HEK293T (cell line): ENCODE measurements at regions not wholly inside any gene's neighbourhood (a gene's known extent, or its start where the extent isn't known, plus 50 kb on each side); places are given as distances from the start of the nearest gene placed in this dataset.
"Not testable (repeated sequence)": the region's sequence is repeated elsewhere in the genome, so short reads cannot be mapped to it uniquely, and the experiment has no call there.

Experiments used
- CTCF ChIA-PET: fragments of 350-600 bp; formaldehyde crosslinking; extraction: SDS; loops from one replicate; lab custom pipeline; 2021; ENCODE audit warnings: antibody characterized with exemption, inconsistent platforms; lab: Yijun Ruan, JAX
- POLR2A ChIA-PET: fragments of 350-600 bp; formaldehyde crosslinking; extraction: SDS; loops from one replicate; lab custom pipeline; 2020; ENCODE audit warnings: antibody characterized with exemption, inconsistent platforms; lab: Yijun Ruan, JAX
- DNase-seq: peaks from one replicate; pipeline ENCODE4 v3.0.0; 2012; ENCODE audit warnings: mixed read lengths; ENCODE audit errors: extremely low spot score
- ARNT ChIP-seq: fragments of 450-650 bp; IDR thresholded peaks from 2 replicates; pipeline ENCODE4 v1.6.1; 2017; ENCODE audit warnings: mild to moderate bottlenecking
- BHLHE40 ChIP-seq: fragments of 450-650 bp; IDR thresholded peaks from 2 replicates; pipeline ENCODE4 v1.6.1; 2016; ENCODE audit warnings: mild to moderate bottlenecking, moderate library complexity, borderline replicate concordance
- CTBP1 ChIP-seq: fragments of 450-650 bp; IDR thresholded peaks from 2 replicates; pipeline ENCODE4 v1.6.1; 2016; ENCODE audit warnings: borderline replicate concordance
- ELF4 ChIP-seq: fragments of 450-650 bp; IDR thresholded peaks from 2 replicates; pipeline ENCODE4 v1.6.1; 2017; ENCODE audit warnings: antibody characterized with exemption
- FOXA1 ChIP-seq: fragments of 450-650 bp; IDR thresholded peaks from 2 replicates; pipeline ENCODE4 v1.6.1; 2016; ENCODE audit warnings: mild to moderate bottlenecking
- FOXK2 ChIP-seq: fragments of 450-650 bp; IDR thresholded peaks from 2 replicates; pipeline ENCODE4 v1.6.1; 2016; ENCODE audit warnings: mild to moderate bottlenecking
- FOXM1 ChIP-seq: fragments of 450-650 bp; IDR thresholded peaks from 2 replicates; pipeline ENCODE4 v1.6.1; 2017; ENCODE audit warnings: mild to moderate bottlenecking, borderline replicate concordance
- HDGF ChIP-seq: fragments of 450-650 bp; IDR thresholded peaks from 2 replicates; pipeline ENCODE4 v1.6.1; 2017; ENCODE audit warnings: antibody characterized with exemption, borderline replicate concordance
- L3MBTL2 ChIP-seq: fragments of 450-650 bp; conservative IDR thresholded peaks from 2 replicates; pipeline ENCODE4 v1.6.1; 2016; ENCODE audit warnings: mild to moderate bottlenecking
- LEF1 ChIP-seq: fragments of 450-650 bp; IDR thresholded peaks from 2 replicates; pipeline ENCODE4 v1.6.1; 2017; ENCODE audit warnings: mild to moderate bottlenecking, borderline replicate concordance
- NFRKB ChIP-seq: fragments of 450-650 bp; IDR thresholded peaks from 2 replicates; pipeline ENCODE4 v1.6.1; 2016; ENCODE audit warnings: mild to moderate bottlenecking, moderate library complexity
- SP1 ChIP-seq: fragments of 450-650 bp; IDR thresholded peaks from 2 replicates; pipeline ENCODE4 v1.6.1; 2017
- SUZ12 ChIP-seq: fragments of 450-650 bp; IDR thresholded peaks from 2 replicates; pipeline ENCODE4 v1.6.1; 2016; ENCODE audit warnings: mild to moderate bottlenecking
- TARDBP ChIP-seq: fragments of 450-650 bp; IDR thresholded peaks from 2 replicates; pipeline ENCODE4 v1.6.1; 2016
- ZNF384 ChIP-seq: fragments of 450-650 bp; IDR thresholded peaks from 2 replicates; pipeline ENCODE4 v1.6.1; 2016
- TF ChIP-seq, protein P1 (sequence below): fragments of 450-650 bp; IDR thresholded peaks from 2 replicates; pipeline ENCODE4 v1.6.1; 2016

DNA sequence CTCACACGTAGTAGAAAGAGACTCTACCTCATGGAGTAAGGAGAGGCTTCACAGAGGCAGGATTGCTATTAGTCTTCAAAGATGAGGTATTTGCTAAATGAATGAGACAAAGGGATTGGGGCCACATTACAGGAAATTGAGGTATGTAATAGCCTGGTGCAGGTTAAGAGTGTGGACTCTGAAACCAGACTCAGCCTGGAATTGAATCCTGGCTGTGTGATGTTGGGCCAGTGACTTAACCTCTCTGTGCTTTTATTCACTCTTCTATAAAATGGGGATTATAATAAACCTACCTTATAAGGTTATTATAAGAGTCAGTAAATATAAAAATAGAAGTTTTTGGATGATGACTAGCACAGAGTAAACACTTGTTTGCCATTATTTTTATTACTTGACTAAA lies 64.7 kb upstream of the ATRNL1 start:
- CTCF ChIA-PET, result no interaction called here
- POLR2A ChIA-PET, result no interaction called here
- TF ChIP-seq NFRKB (no peak), BHLHE40 (no peak)
- no peak for DNase-seq

DNA sequence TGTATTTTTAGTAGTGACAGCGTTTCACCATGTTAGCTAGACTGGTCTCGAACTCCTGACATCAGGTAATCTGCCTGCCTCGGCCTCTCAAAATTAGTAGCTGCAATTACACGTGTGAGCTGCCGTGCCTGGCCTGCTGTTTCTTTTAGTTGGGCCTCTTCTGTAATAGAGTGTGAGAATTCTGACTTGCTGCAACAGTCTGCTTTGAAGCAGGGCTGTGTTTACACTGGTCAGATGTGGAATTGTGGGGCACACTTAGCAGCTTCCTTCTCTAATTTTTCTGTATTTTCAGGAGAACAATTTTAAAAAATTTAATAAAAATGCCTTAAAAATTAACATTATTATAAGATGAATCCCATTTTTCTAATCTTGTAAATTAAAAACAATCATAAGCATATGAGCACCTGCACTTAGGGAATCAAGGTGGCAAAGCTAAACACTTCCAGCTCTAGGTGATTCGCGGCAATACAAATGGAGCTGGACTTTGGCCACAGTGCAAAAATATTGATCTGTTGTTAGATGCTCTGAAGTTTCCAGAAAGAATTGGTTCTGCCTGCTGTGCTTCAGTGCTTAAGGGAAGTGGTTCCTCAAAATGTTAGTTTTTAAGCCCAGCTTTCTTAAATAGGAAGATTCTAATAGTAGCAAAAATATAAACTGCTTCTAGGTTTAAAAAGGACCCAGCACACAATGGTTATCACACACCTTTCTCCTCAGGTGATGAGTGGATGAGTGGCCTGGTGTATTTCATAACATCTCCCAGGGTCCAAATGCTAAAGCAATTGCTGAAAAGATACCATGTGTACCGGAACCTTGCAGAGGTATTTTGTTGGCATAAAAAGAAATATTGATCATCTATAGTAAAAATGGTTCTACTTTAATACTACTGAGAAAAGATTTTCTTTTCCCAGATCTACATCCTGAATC lies 63.5 kb upstream of the ATRNL1 start:
- POLR2A ChIA-PET, result no interaction called here
- DNase-seq, result no peak

DNA sequence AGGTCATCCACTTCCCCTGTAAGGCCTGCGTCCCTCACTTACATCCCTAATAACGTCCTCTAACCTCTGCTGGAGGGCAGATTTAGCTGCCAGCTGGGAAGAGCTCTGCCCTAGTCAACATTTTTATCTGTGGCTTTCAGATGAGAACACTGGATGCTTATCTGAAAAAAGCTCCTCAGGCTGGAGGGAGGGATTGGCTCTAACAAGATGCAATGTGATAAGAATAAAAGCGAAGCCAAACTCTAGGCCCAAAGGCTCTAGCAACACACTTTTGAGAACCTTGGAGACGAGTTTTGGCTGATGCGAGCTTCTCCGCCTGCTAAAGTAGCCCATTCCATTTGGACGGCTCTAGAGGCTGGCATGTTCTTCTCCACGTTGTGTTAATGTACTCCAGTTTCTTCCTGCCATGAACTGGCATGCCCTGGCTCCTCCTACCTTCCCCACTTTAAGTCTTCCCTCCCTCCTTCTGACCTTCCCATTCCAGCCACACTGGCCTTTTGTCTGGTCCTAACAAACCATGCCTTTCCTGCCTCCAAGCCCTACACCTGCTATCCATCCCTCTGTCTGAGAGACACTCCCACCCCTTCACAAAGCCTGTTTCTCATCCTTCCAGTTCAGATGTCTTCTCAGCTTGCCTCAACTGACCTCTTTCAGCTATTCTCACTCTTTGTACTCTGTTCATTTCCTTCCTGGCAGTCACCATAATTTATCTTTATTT lies 62.5 kb upstream of the ATRNL1 start:
- ChIA-PET CTCF (no interaction called here), POLR2A (no interaction called here)
- no peak for DNase-seq
- no peak for TF ChIP-seq TARDBP
- TF ChIP-seq ELF4, result no peak
- no peak for TF ChIP-seq SUZ12
- TF ChIP-seq SP1, result no peak
- no peak for TF ChIP-seq LEF1
- TF ChIP-seq FOXK2, result no peak
- no peak for TF ChIP-seq L3MBTL2
- TF ChIP-seq HDGF, result no peak
- no peak for TF ChIP-seq ARNT
- TF ChIP-seq CTBP1, result no peak
- TF ChIP-seq FOXA1, result no peak
- no peak for TF ChIP-seq FOXM1
- TF ChIP-seq, protein P1, sequence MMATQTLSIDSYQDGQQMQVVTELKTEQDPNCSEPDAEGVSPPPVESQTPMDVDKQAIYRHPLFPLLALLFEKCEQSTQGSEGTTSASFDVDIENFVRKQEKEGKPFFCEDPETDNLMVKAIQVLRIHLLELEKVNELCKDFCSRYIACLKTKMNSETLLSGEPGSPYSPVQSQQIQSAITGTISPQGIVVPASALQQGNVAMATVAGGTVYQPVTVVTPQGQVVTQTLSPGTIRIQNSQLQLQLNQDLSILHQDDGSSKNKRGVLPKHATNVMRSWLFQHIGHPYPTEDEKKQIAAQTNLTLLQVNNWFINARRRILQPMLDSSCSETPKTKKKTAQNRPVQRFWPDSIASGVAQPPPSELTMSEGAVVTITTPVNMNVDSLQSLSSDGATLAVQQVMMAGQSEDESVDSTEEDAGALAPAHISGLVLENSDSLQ, result no peak
- TF ChIP-seq ZNF384, result no peak
- TF ChIP-seq NFRKB, result no peak
- TF ChIP-seq BHLHE40, result no peak

More for the DNA sequence above, 63.5 kb upstream of the ATRNL1 start:
- CTCF ChIA-PET, result interaction anchor here (0.7 kb wide), 1 partner anchor 150 kb away, joined by 3 read pairs; no protein-coding TSS in a partner anchor
- no peak for TF ChIP-seq FOXK2
- TF ChIP-seq TARDBP, result no peak
- TF ChIP-seq FOXA1, result no peak
- no peak for TF ChIP-seq FOXM1
- no peak for TF ChIP-seq L3MBTL2
- no peak for TF ChIP-seq SUZ12
- TF ChIP-seq, protein P1, result no peak
- no peak for TF ChIP-seq SP1
- TF ChIP-seq NFRKB, result no peak
- no peak for TF ChIP-seq LEF1
- no peak for TF ChIP-seq ARNT
- TF ChIP-seq CTBP1, result no peak
- no peak for TF ChIP-seq HDGF
- TF ChIP-seq ELF4, result no peak
- TF ChIP-seq ZNF384, result no peak
- TF ChIP-seq BHLHE40, result no peak

DNA sequence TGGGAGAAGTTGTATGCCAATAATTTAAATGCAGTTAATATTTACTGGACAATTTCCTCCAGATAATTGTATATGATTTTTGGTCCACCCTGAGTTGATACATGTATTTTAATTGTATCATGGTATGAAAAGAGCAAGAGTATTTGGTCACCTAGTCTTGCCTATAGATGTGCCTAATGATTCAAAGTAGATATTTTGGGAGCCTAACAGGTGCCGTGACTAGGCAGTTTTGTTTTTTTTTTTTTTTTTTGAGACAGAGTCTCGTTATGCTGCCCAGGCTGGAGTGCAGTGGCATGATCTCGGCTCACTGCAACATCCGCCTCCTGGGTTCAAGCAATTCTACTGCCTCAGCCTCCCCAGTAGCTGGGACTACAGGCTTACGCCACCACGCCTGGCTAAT lies 59.3 kb upstream of the ATRNL1 start:
- TF ChIP-seq FOXM1, result no peak
- no peak for TF ChIP-seq SUZ12
- no peak for TF ChIP-seq ZNF384
- no peak for TF ChIP-seq L3MBTL2
- no peak for TF ChIP-seq ARNT
- no peak for TF ChIP-seq ELF4
- no peak for TF ChIP-seq FOXK2
- TF ChIP-seq HDGF, result no peak
- TF ChIP-seq, protein P1, result no peak
- no peak for TF ChIP-seq SP1
- no peak for TF ChIP-seq TARDBP
- TF ChIP-seq CTBP1, result no peak
- no peak for TF ChIP-seq BHLHE40
- ChIA-PET CTCF (no interaction called here), POLR2A (no interaction called here)
- DNase-seq, result no peak

DNA sequence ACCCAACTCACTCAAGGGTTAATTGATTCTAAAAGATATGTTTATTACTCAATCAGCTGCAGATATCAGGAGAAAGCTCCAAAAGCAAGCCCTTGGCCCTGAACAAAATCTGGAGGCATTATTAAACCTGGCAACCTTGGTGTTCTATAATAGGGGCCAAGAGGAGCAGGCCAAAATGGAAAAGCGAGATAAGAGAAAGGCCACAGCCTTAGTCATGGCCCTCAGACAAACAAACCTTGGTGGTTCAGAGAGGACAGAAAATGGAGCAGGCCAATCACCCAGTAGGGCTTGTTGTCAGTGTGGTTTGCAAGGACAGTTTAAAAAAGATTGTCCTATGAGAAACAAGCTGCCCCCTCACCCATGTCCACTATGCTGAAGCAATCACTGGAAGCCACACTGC lies 53.4 kb upstream of the ATRNL1 start:
- POLR2A ChIA-PET, DNase-seq, CTCF ChIA-PET: not testable (repeated sequence)
